ENCODE measurements at regions not wholly inside any gene's neighbourhood (a gene's known extent, or its start where the extent isn't known, plus 50 kb on each side); places are given as distances from the start of the nearest gene placed in this dataset.

GRCh38 chr12:20206410-20206809 is 161.9 kb upstream of the PDE3A start:
- no peaks in the 10 kb centered on the region for H3K9me3 ChIP-seq (ENCODE audit: insufficient read depth, low read depth, low read length)
- no peak overlapping the region for H3K4me3 ChIP-seq (ENCODE audit: low read length)
- H3K27me3 ChIP-seq (ENCODE audit: insufficient read depth, low read length): no peaks in the 10 kb centered on the region
- peaks cover 7% of the 10 kb centered on the region; the same call in 1 of the 2 replicates for H3K4me1 ChIP-seq (ENCODE audit: insufficient read depth, low read length)
- WGBS: 78% methylated on average over 2 of the region's 2 CpGs
- no peak overlapping the region for H3K9ac ChIP-seq (ENCODE audit: low read depth, low read length)
- no peak overlapping the region for H3K27ac ChIP-seq (ENCODE audit: low read depth, low read length)
- H3K36me3 ChIP-seq (ENCODE audit: insufficient read depth, low read length): no peaks in the 10 kb centered on the region

DNA sequence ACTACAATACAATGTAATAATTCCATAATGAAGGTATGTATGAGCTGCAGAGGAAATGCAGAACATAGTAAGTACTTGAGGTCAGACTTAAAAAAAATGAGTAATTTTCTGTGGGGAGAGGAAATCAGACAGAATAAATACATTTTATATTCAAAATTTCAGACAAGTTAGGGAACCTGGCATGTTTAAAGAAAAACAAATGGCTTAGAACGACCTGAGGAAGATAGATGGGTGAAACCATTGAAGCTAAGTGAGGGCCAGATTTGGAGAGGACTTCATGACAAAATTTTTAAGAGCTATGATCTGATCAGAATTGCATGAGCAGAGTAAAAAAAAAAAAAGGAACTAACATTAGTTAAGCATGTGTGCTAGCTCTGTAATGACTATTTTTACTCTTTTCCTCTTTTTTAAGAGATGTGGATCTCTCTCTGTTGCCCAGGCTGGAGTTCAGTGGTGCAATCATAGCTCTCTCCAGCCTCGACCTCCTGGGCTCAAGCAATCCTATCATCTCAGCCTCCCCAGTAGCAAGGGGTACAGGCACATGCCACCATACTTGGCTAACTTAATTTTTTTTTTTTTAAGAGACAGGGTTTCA is 157.6 kb upstream of the PDE3A start:
- no peaks in the 10 kb centered on the region for H3K36me3 ChIP-seq (ENCODE audit: insufficient read depth, low read length)
- H3K4me3 ChIP-seq (ENCODE audit: low read length): no peak overlapping the region
- H3K4me1 ChIP-seq (ENCODE audit: insufficient read depth, low read length): peaks cover 27% of the 10 kb centered on the region
- no peak overlapping the region for H3K9ac ChIP-seq (ENCODE audit: low read depth, low read length)
- WGBS: 89% methylated on average over 2 of the region's 2 CpGs
- no peaks in the 10 kb centered on the region for H3K27me3 ChIP-seq (ENCODE audit: insufficient read depth, low read length)
- no peaks in the 10 kb centered on the region for H3K9me3 ChIP-seq (ENCODE audit: insufficient read depth, low read depth, low read length)
- H3K27ac ChIP-seq (ENCODE audit: low read depth, low read length): no peak overlapping the region

GRCh38 chr12:20211541-20211940 is 156.8 kb upstream of the PDE3A start:
- no peaks in the 10 kb centered on the region for H3K27me3 ChIP-seq (ENCODE audit: insufficient read depth, low read length)
- H3K4me1 ChIP-seq (ENCODE audit: insufficient read depth, low read length): peaks cover 27% of the 10 kb centered on the region
- peak overlapping the region; percentile 78; the same call in 1 of the 2 replicates for H3K27ac ChIP-seq (ENCODE audit: low read depth, low read length)
- no peak overlapping the region for H3K9ac ChIP-seq (ENCODE audit: low read depth, low read length)
- H3K4me3 ChIP-seq (ENCODE audit: low read length): no peak overlapping the region
- 67% methylated on average over 3 of the region's 3 CpGs for WGBS
- no peaks in the 10 kb centered on the region for H3K9me3 ChIP-seq (ENCODE audit: insufficient read depth, low read depth, low read length)
- no peaks in the 10 kb centered on the region for H3K36me3 ChIP-seq (ENCODE audit: insufficient read depth, low read length)

- no peak overlapping the region for H3K9ac ChIP-seq (ENCODE audit: low read depth, low read length)
- H3K27ac ChIP-seq (ENCODE audit: low read depth, low read length): peak overlapping the region; percentile 78
- no peaks in the 10 kb centered on the region; the same call in 1 of the 2 replicates for H3K9me3 ChIP-seq (ENCODE audit: insufficient read depth, low read depth, low read length)
Measured at GRCh38 chr12:20211981-20212421, 156.3 kb upstream of the PDE3A start.

GRCh38 chr12:20212658-20213555 is 155.4 kb upstream of the PDE3A start:
- peaks cover 27% of the 10 kb centered on the region for H3K4me1 ChIP-seq (ENCODE audit: insufficient read depth, low read length)
- 30% methylated on average over 8 of the region's 9 CpGs for WGBS
- H3K9ac ChIP-seq (ENCODE audit: low read depth, low read length): peak overlapping the region; percentile 61; the same call in 1 of the 2 replicates
- H3K27ac ChIP-seq (ENCODE audit: low read depth, low read length): peak overlapping the region; percentile 91
- no peaks in the 10 kb centered on the region for H3K27me3 ChIP-seq (ENCODE audit: insufficient read depth, low read length)
- peak overlapping the region; percentile 27; the same call in 1 of the 2 replicates for H3K4me3 ChIP-seq (ENCODE audit: low read length)
- H3K9me3 ChIP-seq (ENCODE audit: insufficient read depth, low read depth, low read length): no peaks in the 10 kb centered on the region; the same call in 1 of the 2 replicates
- no peaks in the 10 kb centered on the region for H3K36me3 ChIP-seq (ENCODE audit: insufficient read depth, low read length)

More at GRCh38 chr12:20211981-20212421, 156.3 kb upstream of the PDE3A start:
- 76% methylated on average over 2 of the region's 2 CpGs for WGBS
- Histone ChIP-seq H3K4me3 (ENCODE audit: low read length) (no peak overlapping the region), H3K36me3 (ENCODE audit: insufficient read depth, low read length) (no peaks in the 10 kb centered on the region), H3K27me3 (ENCODE audit: insufficient read depth, low read length) (no peaks in the 10 kb centered on the region), H3K4me1 (ENCODE audit: insufficient read depth, low read length) (peaks cover 27% of the 10 kb centered on the region)

- Histone ChIP-seq H3K27me3 (ENCODE audit: insufficient read depth, low read length) (no peaks in the 10 kb centered on the region), H3K9ac (ENCODE audit: low read depth, low read length) (peak overlapping the region; percentile 61; the same call in 1 of the 2 replicates), H3K4me3 (ENCODE audit: low read length) (no peak overlapping the region), H3K27ac (ENCODE audit: low read depth, low read length) (peak overlapping the region; percentile 91), H3K9me3 (ENCODE audit: insufficient read depth, low read depth, low read length) (no peaks in the 10 kb centered on the region; the same call in 1 of the 2 replicates), H3K36me3 (ENCODE audit: insufficient read depth, low read length) (no peaks in the 10 kb centered on the region), H3K4me1 (ENCODE audit: insufficient read depth, low read length) (peaks cover 27% of the 10 kb centered on the region)
- WGBS: 96% methylated on average over 5 of the region's 7 CpGs
Measured at GRCh38 chr12:20213723-20214625, 154.4 kb upstream of the PDE3A start.

- Histone ChIP-seq H3K4me1 (ENCODE audit: insufficient read depth, low read length) (no peaks in the 10 kb centered on the region), H3K27ac (ENCODE audit: low read depth, low read length) (no peak overlapping the region), H3K9me3 (ENCODE audit: insufficient read depth, low read depth, low read length) (no peaks in the 10 kb centered on the region; the same call in 1 of the 2 replicates), H3K27me3 (ENCODE audit: insufficient read depth, low read length) (no peaks in the 10 kb centered on the region), H3K9ac (ENCODE audit: low read depth, low read length) (no peak overlapping the region), H3K36me3 (ENCODE audit: insufficient read depth, low read length) (no peaks in the 10 kb centered on the region), H3K4me3 (ENCODE audit: low read length) (no peak overlapping the region)
- 94% methylated on average over 1 of the region's 1 CpG for WGBS
Measured at GRCh38 chr12:20220339-20220738, 148.0 kb upstream of the PDE3A start.

- H3K9me3 ChIP-seq (ENCODE audit: insufficient read depth, low read depth, low read length): peaks cover 15% of the 10 kb centered on the region
- H3K9ac ChIP-seq (ENCODE audit: low read depth, low read length): no peak overlapping the region
- H3K27ac ChIP-seq (ENCODE audit: low read depth, low read length): no peak overlapping the region
- 82% methylated on average over 5 of the region's 5 CpGs for WGBS
- no peaks in the 10 kb centered on the region for H3K27me3 ChIP-seq (ENCODE audit: insufficient read depth, low read length)
- H3K36me3 ChIP-seq (ENCODE audit: insufficient read depth, low read length): no peaks in the 10 kb centered on the region
- no peak overlapping the region for H3K4me3 ChIP-seq (ENCODE audit: low read length)
- no peaks in the 10 kb centered on the region for H3K4me1 ChIP-seq (ENCODE audit: insufficient read depth, low read length)
Measured at GRCh38 chr12:20232931-20233675, 135.2 kb upstream of the PDE3A start.

GRCh38 chr12:20234474-20234873 is 133.9 kb upstream of the PDE3A start:
- Histone ChIP-seq H3K4me1 (ENCODE audit: insufficient read depth, low read length) (no peaks in the 10 kb centered on the region), H3K4me3 (ENCODE audit: low read length) (no peak overlapping the region), H3K27me3 (ENCODE audit: insufficient read depth, low read length) (no peaks in the 10 kb centered on the region), H3K9me3 (ENCODE audit: insufficient read depth, low read depth, low read length) (peaks cover 15% of the 10 kb centered on the region), H3K36me3 (ENCODE audit: insufficient read depth, low read length) (no peaks in the 10 kb centered on the region), H3K27ac (ENCODE audit: low read depth, low read length) (no peak overlapping the region), H3K9ac (ENCODE audit: low read depth, low read length) (no peak overlapping the region)
- WGBS: 90% methylated on average over 3 of the region's 6 CpGs

- Histone ChIP-seq H3K9ac (ENCODE audit: low read depth, low read length) (no peak overlapping the region), H3K4me3 (ENCODE audit: low read length) (no peak overlapping the region), H3K27ac (ENCODE audit: low read depth, low read length) (no peak overlapping the region), H3K36me3 (ENCODE audit: insufficient read depth, low read length) (no peaks in the 10 kb centered on the region), H3K27me3 (ENCODE audit: insufficient read depth, low read length) (no peaks in the 10 kb centered on the region), H3K4me1 (ENCODE audit: insufficient read depth, low read length) (no peaks in the 10 kb centered on the region), H3K9me3 (ENCODE audit: insufficient read depth, low read depth, low read length) (peaks cover 12% of the 10 kb centered on the region; the same call in 1 of the 2 replicates)
- 94% methylated on average over 7 of the region's 7 CpGs for WGBS
Measured at GRCh38 chr12:20237091-20237490, 131.2 kb upstream of the PDE3A start.

All from HUES64 (cell line).